ENCODE measurements at regions not wholly inside any gene's neighbourhood (a gene's known extent, or its start where the extent isn't known, plus 50 kb on each side); places are given as distances from the start of the nearest gene placed in this dataset.

- Histone ChIP-seq H3K4me1 (ENCODE audit: control insufficient read depth in 1 of 2, extremely low read depth in 1 of 2, insufficient read depth in 2 of 2, low read length in 2 of 2) (no peaks in the 10 kb centered on the region), H3K36me3 (ENCODE audit: control insufficient read depth in 2 of 2, extremely low read depth in 1 of 2, insufficient read depth in 1 of 2, low read length in 1 of 2) (no peaks in the 10 kb centered on the region), H3K4me3 (ENCODE audit: control insufficient read depth in 1 of 2, extremely low read depth in 1 of 2, low read length in 1 of 2) (no peak overlapping the region), H3K9me3 (no peaks in the 10 kb centered on the region), H3K27ac (ENCODE audit: low read length) (no peak overlapping the region), H3K27me3 (replicated peaks in 1 of 2; ENCODE audit: control insufficient read depth in 2 of 2, extremely low read depth in 1 of 2, insufficient read depth in 2 of 2, low read length in 1 of 2) (no peaks in the 10 kb centered on the region)
- H3K9me3 Mint-ChIP-seq = peaks cover 0 to 6% (median 2%) of the 10 kb centered on the region in 3 donors
- H3K4me1 Mint-ChIP-seq = no peaks in the 10 kb centered on the region
- 100% methylated on average over 1 of the region's 3 CpGs for WGBS (ENCODE audit: insufficient coverage)
- no peak overlapping the region for H3K4me3 Mint-ChIP-seq
- H3K36me3 Mint-ChIP-seq = no peaks in the 10 kb centered on the region
- H3K27me3 Mint-ChIP-seq = no peaks in the 10 kb centered on the region
- ChIA-PET CTCF (no interaction called here), POLR2A (no interaction called here)
- no peak overlapping the region for H3K27ac Mint-ChIP-seq
- ATAC-seq (replicated peaks in 1 of 4) (no peak), DNase-seq (no peak)
Measured at GRCh38 chr17:69958063-69958462, 117.0 kb upstream of the KCNJ16 start.

- Histone ChIP-seq H3K4me1 (ENCODE audit: control insufficient read depth in 1 of 2, extremely low read depth in 1 of 2, insufficient read depth in 2 of 2, low read length in 2 of 2) (no peaks in the 10 kb centered on the region), H3K27me3 (replicated peaks in 1 of 2; ENCODE audit: control insufficient read depth in 2 of 2, extremely low read depth in 1 of 2, insufficient read depth in 2 of 2, low read length in 1 of 2) (no peaks in the 10 kb centered on the region), H3K36me3 (ENCODE audit: control insufficient read depth in 2 of 2, extremely low read depth in 1 of 2, insufficient read depth in 1 of 2, low read length in 1 of 2) (no peaks in the 10 kb centered on the region), H3K4me3 (ENCODE audit: control insufficient read depth in 1 of 2, extremely low read depth in 1 of 2, low read length in 1 of 2) (no peak overlapping the region), H3K9me3 (no peaks in the 10 kb centered on the region), H3K27ac (ENCODE audit: low read length) (no peak overlapping the region)
- no peak overlapping the region for H3K4me3 Mint-ChIP-seq
- ChIA-PET POLR2A (no interaction called here), CTCF (interaction anchor here in 1 of 2 donors (0.6 kb wide), 1 partner anchor 84 kb away, joined by 3 read pairs; no protein-coding TSS in a partner anchor)
- H3K4me1 Mint-ChIP-seq = no peaks in the 10 kb centered on the region
- no peaks in the 10 kb centered on the region for H3K36me3 Mint-ChIP-seq
- DNase-seq = no peak
- no peaks in the 10 kb centered on the region for H3K27me3 Mint-ChIP-seq
- ATAC-seq (replicated peaks in 1 of 4) = no peak
- H3K27ac Mint-ChIP-seq = no peak overlapping the region
- peaks cover 0 to 6% (median 2%) of the 10 kb centered on the region in 3 donors for H3K9me3 Mint-ChIP-seq
Measured at GRCh38 chr17:69959283-69959682, 115.7 kb upstream of the KCNJ16 start.

- Mint-ChIP-seq H3K27ac (no peak overlapping the region), H3K27me3 (no peaks in the 10 kb centered on the region), H3K9me3 (peaks cover 0 to 6% (median 5%) of the 10 kb centered on the region in 3 donors), H3K4me1 (no peaks in the 10 kb centered on the region), H3K36me3 (no peaks in the 10 kb centered on the region), H3K4me3 (no peak overlapping the region)
- DNase-seq = no peak
- Histone ChIP-seq H3K9me3 (no peaks in the 10 kb centered on the region), H3K4me1 (ENCODE audit: control insufficient read depth in 1 of 2, extremely low read depth in 1 of 2, insufficient read depth in 2 of 2, low read length in 2 of 2) (no peaks in the 10 kb centered on the region), H3K4me3 (ENCODE audit: control insufficient read depth in 1 of 2, extremely low read depth in 1 of 2, low read length in 1 of 2) (no peak overlapping the region), H3K27ac (ENCODE audit: low read length) (no peak overlapping the region), H3K36me3 (ENCODE audit: control insufficient read depth in 2 of 2, extremely low read depth in 1 of 2, insufficient read depth in 1 of 2, low read length in 1 of 2) (no peaks in the 10 kb centered on the region), H3K27me3 (replicated peaks in 1 of 2; ENCODE audit: control insufficient read depth in 2 of 2, extremely low read depth in 1 of 2, insufficient read depth in 2 of 2, low read length in 1 of 2) (no peaks in the 10 kb centered on the region)
- ChIA-PET POLR2A (no interaction called here), CTCF (interaction anchor here in 1 of 2 donors (0.9 kb wide), 1 partner anchor 1248 kb away, joined by 4 read pairs; no protein-coding TSS in a partner anchor)
- no peak for ATAC-seq (replicated peaks in 1 of 4)
Measured at GRCh38 chr17:69960755-69961154, 114.3 kb upstream of the KCNJ16 start.

- H3K27ac Mint-ChIP-seq = no peak overlapping the region
- H3K9me3 Mint-ChIP-seq = peaks cover 0 to 6% (median 3%) of the 10 kb centered on the region in 3 donors
- DNase-seq (peak in 1 of 35 experiments; percentile 0), ATAC-seq (replicated peaks in 1 of 4) (no peak)
- 83% methylated on average over 4 of the region's 7 CpGs for WGBS (ENCODE audit: insufficient coverage)
- POLR2A ChIA-PET = no interaction called here
- H3K4me1 ChIP-seq (ENCODE audit: control insufficient read depth in 1 of 2, extremely low read depth in 1 of 2, insufficient read depth in 2 of 2, low read length in 2 of 2) = no peaks in the 10 kb centered on the region
- H3K4me3 Mint-ChIP-seq = no peak overlapping the region
- H3K4me1 Mint-ChIP-seq = no peaks in the 10 kb centered on the region
- H3K27me3 Mint-ChIP-seq = no peaks in the 10 kb centered on the region
- CTCF ChIA-PET = interaction anchor here in 1 of 2 donors (0.9 kb wide), 1 partner anchor 1249 kb away, joined by 4 read pairs; no protein-coding TSS in a partner anchor
- no peak overlapping the region for H3K4me3 ChIP-seq (ENCODE audit: control insufficient read depth in 1 of 2, extremely low read depth in 1 of 2, low read length in 1 of 2)
- no peaks in the 10 kb centered on the region for H3K36me3 ChIP-seq (ENCODE audit: control insufficient read depth in 2 of 2, extremely low read depth in 1 of 2, insufficient read depth in 1 of 2, low read length in 1 of 2)
- H3K36me3 Mint-ChIP-seq = no peaks in the 10 kb centered on the region
- no peaks in the 10 kb centered on the region for H3K27me3 ChIP-seq (replicated peaks in 1 of 2; ENCODE audit: control insufficient read depth in 2 of 2, extremely low read depth in 1 of 2, insufficient read depth in 2 of 2, low read length in 1 of 2)
- H3K27ac ChIP-seq (ENCODE audit: low read length) = no peak overlapping the region
- no peaks in the 10 kb centered on the region for H3K9me3 ChIP-seq
Measured at GRCh38 chr17:69961501-69962145, 113.4 kb upstream of the KCNJ16 start.

- no peaks in the 10 kb centered on the region for H3K9me3 ChIP-seq
Measured at GRCh38 chr17:69962436-69962995, 112.5 kb upstream of the KCNJ16 start.

GRCh38 chr17:69967910-69968411 lies 107.1 kb upstream of the KCNJ16 start:
- ATAC-seq (replicated peaks in 1 of 4) (no peak), DNase-seq (no peak)

More at GRCh38 chr17:69962436-69962995, 112.5 kb upstream of the KCNJ16 start:
- ATAC-seq (replicated peaks in 1 of 4) = no peak
- Mint-ChIP-seq H3K27ac (no peak overlapping the region), H3K4me1 (no peaks in the 10 kb centered on the region), H3K9me3 (peaks cover 0 to 6% (median 3%) of the 10 kb centered on the region in 3 donors), H3K36me3 (no peaks in the 10 kb centered on the region), H3K27me3 (no peaks in the 10 kb centered on the region), H3K4me3 (no peak overlapping the region)
- Histone ChIP-seq H3K4me3 (ENCODE audit: control insufficient read depth in 1 of 2, extremely low read depth in 1 of 2, low read length in 1 of 2) (no peak overlapping the region), H3K27me3 (replicated peaks in 1 of 2; ENCODE audit: control insufficient read depth in 2 of 2, extremely low read depth in 1 of 2, insufficient read depth in 2 of 2, low read length in 1 of 2) (no peaks in the 10 kb centered on the region), H3K27ac (ENCODE audit: low read length) (no peak overlapping the region), H3K4me1 (ENCODE audit: control insufficient read depth in 1 of 2, extremely low read depth in 1 of 2, insufficient read depth in 2 of 2, low read length in 2 of 2) (no peaks in the 10 kb centered on the region), H3K36me3 (ENCODE audit: control insufficient read depth in 2 of 2, extremely low read depth in 1 of 2, insufficient read depth in 1 of 2, low read length in 1 of 2) (no peaks in the 10 kb centered on the region)
- ChIA-PET CTCF (no interaction called here), POLR2A (no interaction called here)
- WGBS (ENCODE audit: insufficient coverage) = no CpG with 5 or more reads among the region's 2 CpGs
- no peak for DNase-seq

More at GRCh38 chr17:69967910-69968411, 107.1 kb upstream of the KCNJ16 start:
- Histone ChIP-seq H3K4me3 (ENCODE audit: control insufficient read depth in 1 of 2, extremely low read depth in 1 of 2, low read length in 1 of 2) (no peak overlapping the region), H3K9me3 (no peaks in the 10 kb centered on the region), H3K27me3 (replicated peaks in 1 of 2; ENCODE audit: control insufficient read depth in 2 of 2, extremely low read depth in 1 of 2, insufficient read depth in 2 of 2, low read length in 1 of 2) (no peaks in the 10 kb centered on the region), H3K36me3 (ENCODE audit: control insufficient read depth in 2 of 2, extremely low read depth in 1 of 2, insufficient read depth in 1 of 2, low read length in 1 of 2) (no peaks in the 10 kb centered on the region), H3K27ac (ENCODE audit: low read length) (no peak overlapping the region), H3K4me1 (ENCODE audit: control insufficient read depth in 1 of 2, extremely low read depth in 1 of 2, insufficient read depth in 2 of 2, low read length in 2 of 2) (no peaks in the 10 kb centered on the region)
- H3K4me3 Mint-ChIP-seq = no peak overlapping the region
- CTCF ChIA-PET = no interaction called here
- H3K4me1 Mint-ChIP-seq = no peaks in the 10 kb centered on the region
- H3K9me3 Mint-ChIP-seq = peaks cover 0 to 3% (median 2%) of the 10 kb centered on the region in 3 donors
- H3K27ac Mint-ChIP-seq = no peak overlapping the region
- H3K36me3 Mint-ChIP-seq = no peaks in the 10 kb centered on the region
- H3K27me3 Mint-ChIP-seq = peaks cover 0 to 3% of the 10 kb centered on the region in 2 donors
- POLR2A ChIA-PET = no interaction called here
- 89% methylated on average over 1 of the region's 3 CpGs for WGBS (ENCODE audit: insufficient coverage)

Data from T-cell (primary cell).